Body of pancreas (tissue), 4 donors: ENCODE measurements at regions not wholly inside any gene's neighbourhood (a gene's known extent, or its start where the extent isn't known, plus 50 kb on each side); places are given as distances from the start of the nearest gene placed in this dataset.

Experiments used
- POLR2A ChIP-seq, 3 donors: fragments of 450-650 bp; IDR thresholded peaks; one replicate each; pipeline ENCODE4 v1.6.1; 2016; ENCODE audit warnings: antibody characterized with exemption in 3 of 3, mild to moderate bottlenecking in 2 of 3
- TF ChIP-seq, protein P1 (sequence below), 7 experiments: fragments of 450-650 bp in 4 of 7; fragments of 200-600 bp in 3 of 7; sonication (generic) in 3 of 7; IDR thresholded peaks; one replicate each; pipeline ENCODE4 v1.5.1; 2016 to 2019; ENCODE audit warnings: antibody characterized with exemption in 7 of 7

- TF ChIP-seq, protein P1, sequence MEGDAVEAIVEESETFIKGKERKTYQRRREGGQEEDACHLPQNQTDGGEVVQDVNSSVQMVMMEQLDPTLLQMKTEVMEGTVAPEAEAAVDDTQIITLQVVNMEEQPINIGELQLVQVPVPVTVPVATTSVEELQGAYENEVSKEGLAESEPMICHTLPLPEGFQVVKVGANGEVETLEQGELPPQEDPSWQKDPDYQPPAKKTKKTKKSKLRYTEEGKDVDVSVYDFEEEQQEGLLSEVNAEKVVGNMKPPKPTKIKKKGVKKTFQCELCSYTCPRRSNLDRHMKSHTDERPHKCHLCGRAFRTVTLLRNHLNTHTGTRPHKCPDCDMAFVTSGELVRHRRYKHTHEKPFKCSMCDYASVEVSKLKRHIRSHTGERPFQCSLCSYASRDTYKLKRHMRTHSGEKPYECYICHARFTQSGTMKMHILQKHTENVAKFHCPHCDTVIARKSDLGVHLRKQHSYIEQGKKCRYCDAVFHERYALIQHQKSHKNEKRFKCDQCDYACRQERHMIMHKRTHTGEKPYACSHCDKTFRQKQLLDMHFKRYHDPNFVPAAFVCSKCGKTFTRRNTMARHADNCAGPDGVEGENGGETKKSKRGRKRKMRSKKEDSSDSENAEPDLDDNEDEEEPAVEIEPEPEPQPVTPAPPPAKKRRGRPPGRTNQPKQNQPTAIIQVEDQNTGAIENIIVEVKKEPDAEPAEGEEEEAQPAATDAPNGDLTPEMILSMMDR (IDR thresholded peaks at IDR 0.05): no peak
- no peak for TF ChIP-seq POLR2A (IDR thresholded peaks at IDR 0.05)
These were observed 449.7 kb upstream of the KLHL4 start for GRCh38 chrX:87067795-87068369.
